Endothelial cell of umbilical vein (primary cell): ENCODE measurements at regions not wholly inside any gene's neighbourhood (a gene's known extent, or its start where the extent isn't known, plus 50 kb on each side); places are given as distances from the start of the nearest gene placed in this dataset.

ENCODE experiments used
- MAX ChIP-seq: IDR thresholded peaks from 2 replicates; pipeline ENCODE4 v1.6.1; 2011; ENCODE audit not compliant: insufficient read depth, insufficient read length
- POLR2AphosphoS5 ChIP-seq: IDR thresholded peaks from 2 replicates; pipeline ENCODE4 v1.6.1; 2012; ENCODE audit warnings: low read depth, mild to moderate bottlenecking, control low read depth, low read length, moderate library complexity; ENCODE audit not compliant: insufficient read depth

DNA sequence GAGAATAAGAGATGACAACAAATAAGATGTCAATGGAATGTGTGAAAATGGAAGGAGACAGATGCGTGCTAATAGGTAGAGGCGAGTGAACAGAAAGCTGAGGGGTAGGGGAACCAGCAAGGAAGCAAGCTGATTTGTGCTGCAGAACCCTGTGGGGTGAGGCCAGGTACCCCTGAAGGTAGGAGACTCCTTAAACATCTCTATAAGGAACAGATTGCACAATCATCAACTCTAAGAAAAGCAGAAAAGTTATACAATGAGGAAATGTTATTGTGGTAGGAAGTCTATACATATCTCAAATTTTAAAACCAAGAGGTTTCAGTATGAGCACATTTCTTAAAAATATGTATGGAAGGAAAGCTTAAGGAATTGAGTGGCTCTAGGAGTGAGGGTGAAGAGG is 315.0 kb upstream of the TPM1 start:
- TF ChIP-seq MAX, result no peak
- no peak for TF ChIP-seq POLR2AphosphoS5
